Lower lobe of right lung (tissue), 2 donors: ENCODE measurements at regions not wholly inside any gene's neighbourhood (a gene's known extent, or its start where the extent isn't known, plus 50 kb on each side); places are given as distances from the start of the nearest gene placed in this dataset.

Experiments
- ATAC-seq, 2 donors: fragments of 200-7000 bp; cut with Tn5 transposase; one replicate each; pipeline ENCODE4 v1.9.1; 2020 to 2022; ENCODE audit warnings: mild to moderate bottlenecking in 2 of 2, moderate library complexity in 2 of 2
- DNase-seq: peaks from one replicate; pipeline ENCODE4 v3.0.0-alpha.2; 2020
- H3K27ac ChIP-seq: fragments of 200-600 bp; one replicate; pipeline ENCODE4 v1.8.0; 2022
- H3K27me3 ChIP-seq: fragments of 200-600 bp; one replicate; pipeline ENCODE4 v1.8.0; 2022; ENCODE audit warnings: low read depth
- H3K36me3 ChIP-seq: fragments of 200-600 bp; one replicate; pipeline ENCODE4 v1.8.0; 2022; ENCODE audit warnings: mild to moderate bottlenecking
- H3K4me1 ChIP-seq: fragments of 200-600 bp; one replicate; pipeline ENCODE4 v1.8.0; 2022
- H3K4me3 ChIP-seq: fragments of 200-600 bp; one replicate; pipeline ENCODE4 v1.8.0; 2022; ENCODE audit warnings: mild to moderate bottlenecking
- H3K9me3 ChIP-seq: fragments of 200-600 bp; one replicate; pipeline ENCODE4 v1.8.0; 2022
- CTCF ChIP-seq: fragments of 200-600 bp; IDR thresholded peaks from one replicate; pipeline ENCODE4 v1.8.0; 2022; ENCODE audit warnings: antibody characterized with exemption, mild to moderate bottlenecking
- intact Hi-C: fragments of 100-400 bp; cut with DNase I; formaldehyde crosslinking; loops from one replicate; pipeline ENCODE4 v1.11.0; 2022
- donor health status: DM: no; HTN: yes; CAD: no; lungs with severe emphysema.

- Histone ChIP-seq H3K4me1 (no peaks in the 10 kb centered on the region), H3K27me3 (no peaks in the 10 kb centered on the region), H3K36me3 (no peaks in the 10 kb centered on the region), H3K4me3 (no peak overlapping the region), H3K27ac (no peak overlapping the region), H3K9me3 (no peaks in the 10 kb centered on the region)
- intact Hi-C loops = no loop called here
- no peak for TF ChIP-seq CTCF
- DNase-seq (no peak), ATAC-seq (no peak)
These were observed 189.4 kb downstream of the NXNL2 start for GRCh38 chr9:88724331-88724730.

DNA sequence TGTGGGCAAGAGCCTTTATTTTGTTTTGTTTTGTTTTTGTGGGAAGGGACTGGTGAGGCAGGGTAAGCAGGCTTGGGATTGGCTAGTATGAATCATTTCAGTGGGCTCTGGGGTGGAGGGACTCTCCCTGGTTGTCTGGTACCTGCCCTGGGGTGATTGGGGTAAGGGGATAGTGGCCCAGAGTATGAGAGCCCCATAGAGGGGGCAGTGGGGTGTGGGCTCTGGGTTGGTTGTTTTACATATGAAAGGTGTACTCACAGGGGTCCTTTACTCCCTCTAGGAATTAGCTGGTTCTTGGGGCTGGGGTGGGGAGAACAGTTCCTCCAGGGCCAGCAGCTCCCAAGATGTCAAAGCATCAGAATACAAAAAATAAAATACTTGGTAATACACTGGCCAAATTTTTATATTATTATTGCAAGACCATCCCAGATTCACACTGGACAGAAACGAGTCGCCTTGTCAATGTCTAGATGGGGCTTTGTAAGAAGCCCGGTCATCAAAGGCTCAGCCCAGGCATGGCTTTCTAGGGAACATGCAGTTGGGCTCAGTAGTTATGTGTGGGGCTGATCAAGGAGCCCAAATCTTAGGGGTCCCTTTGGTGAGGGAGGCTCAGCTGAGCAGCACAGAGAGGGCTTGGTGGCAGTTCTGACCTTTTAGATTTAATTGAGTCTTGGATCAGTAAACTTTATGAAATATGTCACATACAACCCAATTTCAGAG lies 190.5 kb downstream of the NXNL2 start:
- Histone ChIP-seq H3K9me3 (no peaks in the 10 kb centered on the region), H3K27ac (no peak overlapping the region), H3K36me3 (no peaks in the 10 kb centered on the region), H3K4me1 (no peaks in the 10 kb centered on the region), H3K4me3 (no peak overlapping the region), H3K27me3 (no peaks in the 10 kb centered on the region)
- TF ChIP-seq CTCF = no peak
- intact Hi-C loops = no loop called here
- ATAC-seq (no peak), DNase-seq (no peak)

- H3K9me3 ChIP-seq = no peaks in the 10 kb centered on the region
- intact Hi-C loops = no loop called here
- no peaks in the 10 kb centered on the region for H3K36me3 ChIP-seq
- no peaks in the 10 kb centered on the region for H3K27me3 ChIP-seq
- no peak overlapping the region for H3K27ac ChIP-seq
- ATAC-seq (no peak), DNase-seq (no peak)
- no peak overlapping the region for H3K4me3 ChIP-seq
- no peaks in the 10 kb centered on the region for H3K4me1 ChIP-seq
- no peak for TF ChIP-seq CTCF
These were observed 191.8 kb downstream of the NXNL2 start for GRCh38 chr9:88726803-88727202.

GRCh38 chr9:88730780-88731179 lies 195.8 kb downstream of the NXNL2 start:
- intact Hi-C loops = no loop called here
- Histone ChIP-seq H3K4me1 (no peaks in the 10 kb centered on the region), H3K9me3 (no peaks in the 10 kb centered on the region), H3K4me3 (no peak overlapping the region), H3K36me3 (no peaks in the 10 kb centered on the region), H3K27me3 (no peaks in the 10 kb centered on the region), H3K27ac (no peak overlapping the region)
- no peak for ATAC-seq
- no peak for DNase-seq
- no peak for TF ChIP-seq CTCF

- no peak for DNase-seq
- no peak for TF ChIP-seq CTCF
- H3K27me3 ChIP-seq = no peaks in the 10 kb centered on the region
- no peak overlapping the region for H3K4me3 ChIP-seq
- H3K9me3 ChIP-seq = no peaks in the 10 kb centered on the region
- no peaks in the 10 kb centered on the region for H3K36me3 ChIP-seq
- no peaks in the 10 kb centered on the region for H3K4me1 ChIP-seq
- intact Hi-C loops = no loop called here
- ATAC-seq = peak; percentile 48 to 63
- no peak overlapping the region for H3K27ac ChIP-seq
These were observed 197.2 kb downstream of the NXNL2 start for GRCh38 chr9:88732128-88732527.
